Activated CD4-positive, alpha-beta T cell treated with anti-CD3 and anti-CD28 coated beads, Interleukin-2, amount 10 ng/mL, durations not matched to agents 24 days and 14 days (primary cell): ENCODE measurements at regions not wholly inside any gene's neighbourhood (a gene's known extent, or its start where the extent isn't known, plus 50 kb on each side); places are given as distances from the start of the nearest gene placed in this dataset.
"Not testable (repeated sequence)": the region's sequence is repeated elsewhere in the genome, so short reads cannot be mapped to it uniquely, and the experiment has no call there.

Source experiments
- DNase-seq: peaks from one replicate; pipeline ENCODE4 v3.0.0; 2022
- H3K27ac Mint-ChIP-seq: one replicate; pipeline ENCODE4 v1.8.0; 2022; ENCODE audit warnings: mild to moderate bottlenecking, mixed read lengths
- H3K27me3 Mint-ChIP-seq: one replicate; pipeline ENCODE4 v1.8.0; 2022; ENCODE audit warnings: mixed read lengths
- H3K36me3 Mint-ChIP-seq: one replicate; pipeline ENCODE4 v1.8.0; 2022; ENCODE audit warnings: low read depth, mild to moderate bottlenecking, mixed read lengths
- H3K4me1 Mint-ChIP-seq: one replicate; pipeline ENCODE4 v1.8.0; 2021; ENCODE audit warnings: mixed read lengths
- H3K4me3 Mint-ChIP-seq: one replicate; pipeline ENCODE4 v1.8.0; 2022; ENCODE audit warnings: mild to moderate bottlenecking, moderate library complexity, mixed read lengths
- H3K9me3 Mint-ChIP-seq: one replicate; pipeline ENCODE4 v1.8.0; 2021; ENCODE audit warnings: mixed read lengths
- intact Hi-C: fragments of 100-400 bp; cut with micrococcal nuclease; formaldehyde crosslinking; loops from one replicate; pipeline ENCODE4 v1.15.1; 2023

- H3K27me3 Mint-ChIP-seq = no peaks in the 10 kb centered on the region
- no peak for DNase-seq
- H3K36me3 Mint-ChIP-seq = no peaks in the 10 kb centered on the region
- no peak overlapping the region for H3K4me3 Mint-ChIP-seq
- intact Hi-C loops = no loop called here
- no peak overlapping the region for H3K27ac Mint-ChIP-seq
- H3K4me1 Mint-ChIP-seq = no peaks in the 10 kb centered on the region
- H3K9me3 Mint-ChIP-seq = no peaks in the 10 kb centered on the region
Measured at GRCh38 chr1:232430467-232430866, 199.5 kb downstream of the SIPA1L2 start.

- no peaks in the 10 kb centered on the region for H3K9me3 Mint-ChIP-seq
- intact Hi-C loops = no loop called here
- H3K27ac Mint-ChIP-seq = no peak overlapping the region
- DNase-seq = no peak
- no peaks in the 10 kb centered on the region for H3K36me3 Mint-ChIP-seq
- no peaks in the 10 kb centered on the region for H3K27me3 Mint-ChIP-seq
- no peak overlapping the region for H3K4me3 Mint-ChIP-seq
- H3K4me1 Mint-ChIP-seq = no peaks in the 10 kb centered on the region
Measured at GRCh38 chr1:232428786-232429530, 201.0 kb downstream of the SIPA1L2 start.

- H3K27ac Mint-ChIP-seq = no peak overlapping the region
- no peak overlapping the region for H3K4me3 Mint-ChIP-seq
- no peaks in the 10 kb centered on the region for H3K36me3 Mint-ChIP-seq
- no peaks in the 10 kb centered on the region for H3K4me1 Mint-ChIP-seq
- no peak for DNase-seq
- intact Hi-C loops = no loop called here
- H3K9me3 Mint-ChIP-seq = peaks cover under 1% of the 10 kb centered on the region
- no peaks in the 10 kb centered on the region for H3K27me3 Mint-ChIP-seq
Measured at GRCh38 chr1:232428036-232428645, 201.8 kb downstream of the SIPA1L2 start.

- H3K27ac Mint-ChIP-seq = no peak overlapping the region
- H3K4me3 Mint-ChIP-seq = no peak overlapping the region
- intact Hi-C loops = no loop called here
- H3K4me1 Mint-ChIP-seq = no peaks in the 10 kb centered on the region
- no peak for DNase-seq
- no peaks in the 10 kb centered on the region for H3K36me3 Mint-ChIP-seq
- peaks cover 4% of the 10 kb centered on the region for H3K9me3 Mint-ChIP-seq
- H3K27me3 Mint-ChIP-seq = no peaks in the 10 kb centered on the region
Measured at GRCh38 chr1:232426801-232427200, 203.1 kb downstream of the SIPA1L2 start.

- no peak for DNase-seq
- Mint-ChIP-seq H3K27ac (no peak overlapping the region), H3K4me3 (no peak overlapping the region), H3K9me3 (peaks cover 4% of the 10 kb centered on the region), H3K36me3 (no peaks in the 10 kb centered on the region), H3K4me1 (no peaks in the 10 kb centered on the region), H3K27me3 (no peaks in the 10 kb centered on the region)
- intact Hi-C loops = no loop called here
Measured at GRCh38 chr1:232425421-232425820, 204.5 kb downstream of the SIPA1L2 start.

- Mint-ChIP-seq H3K36me3 (no peaks in the 10 kb centered on the region), H3K27ac (no peak overlapping the region), H3K27me3 (no peaks in the 10 kb centered on the region), H3K4me3 (no peak overlapping the region), H3K4me1 (no peaks in the 10 kb centered on the region), H3K9me3 (peaks cover 4% of the 10 kb centered on the region)
- intact Hi-C loops = no loop called here
- DNase-seq = no peak
Measured at GRCh38 chr1:232423591-232423990, 206.3 kb downstream of the SIPA1L2 start.

GRCh38 chr1:232422898-232423297 lies 207.0 kb downstream of the SIPA1L2 start:
- H3K36me3 Mint-ChIP-seq = no peaks in the 10 kb centered on the region
- intact Hi-C loops = no loop called here
- H3K4me1 Mint-ChIP-seq = no peaks in the 10 kb centered on the region
- no peaks in the 10 kb centered on the region for H3K27me3 Mint-ChIP-seq
- DNase-seq = no peak
- peaks cover 4% of the 10 kb centered on the region for H3K9me3 Mint-ChIP-seq
- no peak overlapping the region for H3K27ac Mint-ChIP-seq
- H3K4me3 Mint-ChIP-seq = no peak overlapping the region

GRCh38 chr1:232422098-232422497 lies 207.8 kb downstream of the SIPA1L2 start:
- Mint-ChIP-seq H3K27ac (no peak overlapping the region), H3K4me3 (no peak overlapping the region), H3K9me3 (peaks cover 4% of the 10 kb centered on the region), H3K4me1 (no peaks in the 10 kb centered on the region), H3K36me3 (no peaks in the 10 kb centered on the region), H3K27me3 (no peaks in the 10 kb centered on the region)
- no peak for DNase-seq
- intact Hi-C loops = no loop called here

GRCh38 chr1:232421143-232421796 lies 208.7 kb downstream of the SIPA1L2 start:
- H3K4me3 Mint-ChIP-seq = no peak overlapping the region
- H3K27ac Mint-ChIP-seq = no peak overlapping the region
- no peaks in the 10 kb centered on the region for H3K36me3 Mint-ChIP-seq
- H3K27me3 Mint-ChIP-seq = no peaks in the 10 kb centered on the region
- H3K9me3 Mint-ChIP-seq = peaks cover 4% of the 10 kb centered on the region
- intact Hi-C loops = no loop called here
- no peaks in the 10 kb centered on the region for H3K4me1 Mint-ChIP-seq
- no peak for DNase-seq

GRCh38 chr1:232417636-232418248 lies 212.2 kb downstream of the SIPA1L2 start:
- Mint-ChIP-seq H3K4me3 (no peak overlapping the region), H3K27me3 (no peaks in the 10 kb centered on the region), H3K36me3 (no peaks in the 10 kb centered on the region), H3K9me3 (no peaks in the 10 kb centered on the region), H3K4me1 (no peaks in the 10 kb centered on the region), H3K27ac (no peak overlapping the region)
- no peak for DNase-seq
- intact Hi-C loops = no loop called here

GRCh38 chr1:232416026-232416568 lies 213.8 kb downstream of the SIPA1L2 start:
- Mint-ChIP-seq H3K36me3 (no peaks in the 10 kb centered on the region), H3K4me3 (no peak overlapping the region), H3K4me1 (no peaks in the 10 kb centered on the region), H3K27me3 (peaks cover 1% of the 10 kb centered on the region), H3K9me3 (no peaks in the 10 kb centered on the region), H3K27ac (no peak overlapping the region)
- no peak for DNase-seq
- intact Hi-C loops = no loop called here

- H3K9me3 Mint-ChIP-seq, intact Hi-C loops, H3K27ac Mint-ChIP-seq, DNase-seq, H3K4me1 Mint-ChIP-seq, H3K36me3 Mint-ChIP-seq, H3K4me3 Mint-ChIP-seq, H3K27me3 Mint-ChIP-seq: not testable (repeated sequence)
Measured at GRCh38 chr1:232415481-232415880, 214.5 kb downstream of the SIPA1L2 start.

GRCh38 chr1:232414100-232414499 lies 215.8 kb downstream of the SIPA1L2 start:
- intact Hi-C loops = no loop called here
- peaks cover 1% of the 10 kb centered on the region for H3K27me3 Mint-ChIP-seq
- H3K27ac Mint-ChIP-seq = no peak overlapping the region
- H3K4me3 Mint-ChIP-seq = no peak overlapping the region
- no peaks in the 10 kb centered on the region for H3K4me1 Mint-ChIP-seq
- DNase-seq = no peak
- H3K36me3 Mint-ChIP-seq = no peaks in the 10 kb centered on the region
- no peaks in the 10 kb centered on the region for H3K9me3 Mint-ChIP-seq

- no peaks in the 10 kb centered on the region for H3K36me3 Mint-ChIP-seq
- no peaks in the 10 kb centered on the region for H3K4me1 Mint-ChIP-seq
- intact Hi-C loops = no loop called here
- DNase-seq = no peak
- no peaks in the 10 kb centered on the region for H3K9me3 Mint-ChIP-seq
- peaks cover 1% of the 10 kb centered on the region for H3K27me3 Mint-ChIP-seq
- H3K27ac Mint-ChIP-seq = no peak overlapping the region
- H3K4me3 Mint-ChIP-seq = no peak overlapping the region
Measured at GRCh38 chr1:232413674-232414073, 216.3 kb downstream of the SIPA1L2 start.
